Activated naive CD4-positive, alpha-beta T cell treated with anti-CD3 and anti-CD28 coated beads, Interleukin-2, amount 50 U/mL, for 24 hours (primary cell): ENCODE measurements at regions not wholly inside any gene's neighbourhood (a gene's known extent, or its start where the extent isn't known, plus 50 kb on each side); places are given as distances from the start of the nearest gene placed in this dataset.
A peak's percentile ranks its signal among the peaks of the same experiment; 100 is the strongest.

ENCODE experiments used
- H3K27ac Mint-ChIP-seq: one replicate; pipeline ENCODE4 v1.8.0; 2021; ENCODE audit warnings: mild to moderate bottlenecking, mixed read lengths
- H3K27me3 Mint-ChIP-seq: one replicate; pipeline ENCODE4 v1.8.0; 2021; ENCODE audit warnings: mixed read lengths
- H3K36me3 Mint-ChIP-seq: one replicate; pipeline ENCODE4 v1.8.0; 2021; ENCODE audit warnings: mixed read lengths
- H3K4me1 Mint-ChIP-seq: one replicate; pipeline ENCODE4 v1.8.0; 2021; ENCODE audit warnings: mixed read lengths
- H3K4me3 Mint-ChIP-seq: one replicate; pipeline ENCODE4 v1.8.0; 2021; ENCODE audit warnings: mild to moderate bottlenecking, mixed read lengths
- H3K9me3 Mint-ChIP-seq: one replicate; pipeline ENCODE4 v1.8.0; 2021; ENCODE audit warnings: mixed read lengths

- Mint-ChIP-seq H3K36me3 (peaks cover 1% of the 10 kb centered on the region), H3K27ac (no peak overlapping the region), H3K4me3 (no peak overlapping the region), H3K4me1 (peaks cover 10% of the 10 kb centered on the region), H3K27me3 (no peaks in the 10 kb centered on the region), H3K9me3 (no peaks in the 10 kb centered on the region)
Observed at GRCh38 chr2:8285081-8285480, 396.8 kb upstream of the ID2 start.

- Mint-ChIP-seq H3K4me1 (peaks cover 10% of the 10 kb centered on the region), H3K36me3 (peaks cover 1% of the 10 kb centered on the region), H3K9me3 (no peaks in the 10 kb centered on the region), H3K27me3 (no peaks in the 10 kb centered on the region), H3K4me3 (no peak overlapping the region), H3K27ac (no peak overlapping the region)
Observed at GRCh38 chr2:8285898-8286297, 396.0 kb upstream of the ID2 start.

GRCh38 chr2:8288206-8288605 lies 393.6 kb upstream of the ID2 start:
- H3K9me3 Mint-ChIP-seq: no peaks in the 10 kb centered on the region
- peaks cover 1% of the 10 kb centered on the region for H3K36me3 Mint-ChIP-seq
- H3K4me1 Mint-ChIP-seq: peaks cover 10% of the 10 kb centered on the region
- no peak overlapping the region for H3K27ac Mint-ChIP-seq
- H3K27me3 Mint-ChIP-seq: no peaks in the 10 kb centered on the region
- no peak overlapping the region for H3K4me3 Mint-ChIP-seq

- no peak overlapping the region for H3K4me3 Mint-ChIP-seq
- no peak overlapping the region for H3K27ac Mint-ChIP-seq
- H3K27me3 Mint-ChIP-seq: no peaks in the 10 kb centered on the region
- H3K36me3 Mint-ChIP-seq: peaks cover 1% of the 10 kb centered on the region
- no peaks in the 10 kb centered on the region for H3K9me3 Mint-ChIP-seq
- peaks cover 10% of the 10 kb centered on the region for H3K4me1 Mint-ChIP-seq
Observed at GRCh38 chr2:8289111-8289510, 392.7 kb upstream of the ID2 start.

DNA sequence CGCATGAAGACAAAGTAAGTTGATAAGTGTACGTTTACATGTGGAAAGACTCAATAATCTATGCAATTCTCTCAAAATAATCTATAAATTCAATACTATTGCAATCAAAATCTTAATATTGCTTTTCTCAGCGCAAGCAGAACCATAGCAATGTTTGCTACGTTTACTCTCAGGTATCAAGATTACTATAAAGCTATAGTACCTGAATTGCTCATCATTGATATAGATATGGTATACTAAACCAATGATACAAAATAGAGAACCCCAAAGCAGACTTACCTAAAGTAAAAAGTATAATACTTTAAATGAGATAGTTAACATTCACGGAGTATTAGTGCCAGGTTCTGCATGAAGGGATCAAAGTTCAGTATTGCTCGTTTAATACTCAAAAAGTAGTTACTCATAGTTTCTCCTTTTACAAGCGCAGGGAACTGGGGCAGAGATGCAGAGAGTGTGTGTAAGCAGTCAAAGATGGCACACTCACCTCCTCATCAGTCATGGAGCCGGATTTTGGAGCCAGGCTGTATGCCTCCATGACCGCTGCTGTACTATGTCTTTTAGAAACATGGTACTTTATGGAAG lies 391.0 kb upstream of the ID2 start:
- H3K4me3 Mint-ChIP-seq: no peak overlapping the region
- no peaks in the 10 kb centered on the region for H3K9me3 Mint-ChIP-seq
- peaks cover 1% of the 10 kb centered on the region for H3K36me3 Mint-ChIP-seq
- no peak overlapping the region for H3K27ac Mint-ChIP-seq
- no peaks in the 10 kb centered on the region for H3K27me3 Mint-ChIP-seq
- H3K4me1 Mint-ChIP-seq: peaks cover 10% of the 10 kb centered on the region

DNA sequence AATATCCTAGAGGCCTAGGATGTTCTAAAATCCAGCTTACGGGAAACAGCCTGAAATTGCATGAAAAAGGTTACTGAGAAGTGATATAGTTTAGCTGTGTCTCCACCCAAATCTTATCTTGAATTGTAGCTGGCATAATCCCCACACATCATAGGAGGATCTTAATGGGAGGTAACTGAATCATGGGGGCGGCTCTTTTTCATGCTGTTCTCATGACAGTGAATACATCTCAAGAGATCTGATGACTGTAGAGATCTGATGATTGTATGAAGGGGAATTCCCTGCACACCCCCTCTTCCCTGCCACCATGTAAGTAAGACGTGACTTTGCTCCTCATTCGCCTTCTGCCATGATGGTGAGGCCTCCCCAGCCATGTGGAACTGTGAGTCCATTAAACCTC lies 385.6 kb upstream of the ID2 start:
- peak overlapping the region; percentile 67 for H3K27ac Mint-ChIP-seq
- H3K9me3 Mint-ChIP-seq: no peaks in the 10 kb centered on the region
- H3K36me3 Mint-ChIP-seq: no peaks in the 10 kb centered on the region
- H3K4me1 Mint-ChIP-seq: peaks cover 21% of the 10 kb centered on the region
- H3K27me3 Mint-ChIP-seq: no peaks in the 10 kb centered on the region
- H3K4me3 Mint-ChIP-seq: no peak overlapping the region

- H3K4me1 Mint-ChIP-seq: peaks cover 34% of the 10 kb centered on the region
Observed at GRCh38 chr2:8297376-8298231, 384.3 kb upstream of the ID2 start.

DNA sequence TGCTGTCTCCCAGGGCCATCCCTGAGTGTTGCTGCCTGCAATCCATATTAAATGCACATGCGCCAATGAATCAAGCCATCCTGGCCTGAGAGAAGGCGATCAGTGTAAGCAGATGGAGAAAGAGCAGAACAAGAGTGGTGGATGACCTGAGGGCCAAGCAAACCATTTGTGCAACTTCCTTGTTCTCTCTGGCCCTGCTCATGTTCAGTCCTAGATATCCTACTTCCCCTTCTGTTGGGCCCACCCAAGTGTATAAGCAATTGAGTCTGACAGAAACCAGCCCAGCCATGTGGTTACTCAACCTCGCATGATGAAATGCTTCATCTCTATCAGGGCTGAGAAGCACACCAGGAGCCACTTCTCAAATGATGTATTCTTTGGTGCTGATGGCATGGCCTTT lies 383.1 kb upstream of the ID2 start:
- Mint-ChIP-seq H3K4me3 (no peak overlapping the region), H3K27me3 (no peaks in the 10 kb centered on the region), H3K27ac (no peak overlapping the region), H3K36me3 (no peaks in the 10 kb centered on the region), H3K9me3 (no peaks in the 10 kb centered on the region), H3K4me1 (peaks cover 46% of the 10 kb centered on the region)

More at GRCh38 chr2:8297376-8298231, 384.3 kb upstream of the ID2 start:
- Mint-ChIP-seq H3K9me3 (no peaks in the 10 kb centered on the region), H3K4me3 (no peak overlapping the region), H3K27ac (no peak overlapping the region), H3K27me3 (no peaks in the 10 kb centered on the region), H3K36me3 (no peaks in the 10 kb centered on the region)

- Mint-ChIP-seq H3K9me3 (no peaks in the 10 kb centered on the region), H3K4me1 (peaks cover 53% of the 10 kb centered on the region), H3K27me3 (no peaks in the 10 kb centered on the region), H3K4me3 (no peak overlapping the region), H3K36me3 (no peaks in the 10 kb centered on the region), H3K27ac (no peak overlapping the region)
Observed at GRCh38 chr2:8300216-8300615, 381.6 kb upstream of the ID2 start.

DNA sequence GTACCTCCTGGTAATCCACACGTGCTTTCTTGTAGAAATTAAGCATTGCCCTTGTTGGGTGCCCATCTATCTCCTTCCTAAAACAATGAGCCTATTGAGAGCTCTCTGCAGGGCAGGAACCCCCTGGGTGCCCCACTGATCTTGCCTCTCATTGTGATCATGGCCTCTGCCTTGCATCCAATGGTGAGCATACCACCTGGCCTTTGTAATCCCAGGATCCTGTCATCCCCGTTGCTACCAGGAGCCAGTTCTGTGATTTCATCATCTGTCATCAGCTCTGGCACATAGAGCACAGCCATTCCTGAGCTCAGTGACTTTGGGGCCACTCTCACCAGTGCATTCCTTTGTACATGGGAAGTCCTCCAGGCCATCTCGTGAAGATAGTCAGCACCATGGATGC lies 381.0 kb upstream of the ID2 start:
- Mint-ChIP-seq H3K9me3 (no peaks in the 10 kb centered on the region), H3K27ac (no peak overlapping the region), H3K36me3 (no peaks in the 10 kb centered on the region), H3K27me3 (no peaks in the 10 kb centered on the region), H3K4me3 (no peak overlapping the region), H3K4me1 (peaks cover 53% of the 10 kb centered on the region)

GRCh38 chr2:8303322-8303832 lies 378.5 kb upstream of the ID2 start:
- H3K4me3 Mint-ChIP-seq: peak overlapping the region; percentile 43

GRCh38 chr2:8304821-8305766 lies 376.8 kb upstream of the ID2 start:
- no peaks in the 10 kb centered on the region for H3K27me3 Mint-ChIP-seq
- no peak overlapping the region for H3K27ac Mint-ChIP-seq
- no peak overlapping the region for H3K4me3 Mint-ChIP-seq
- H3K4me1 Mint-ChIP-seq: peaks cover 51% of the 10 kb centered on the region
- H3K36me3 Mint-ChIP-seq: no peaks in the 10 kb centered on the region
- no peaks in the 10 kb centered on the region for H3K9me3 Mint-ChIP-seq

More at GRCh38 chr2:8303322-8303832, 378.5 kb upstream of the ID2 start:
- Mint-ChIP-seq H3K27ac (peak overlapping the region; percentile 30), H3K27me3 (no peaks in the 10 kb centered on the region), H3K9me3 (no peaks in the 10 kb centered on the region), H3K4me1 (peaks cover 45% of the 10 kb centered on the region), H3K36me3 (no peaks in the 10 kb centered on the region)

DNA sequence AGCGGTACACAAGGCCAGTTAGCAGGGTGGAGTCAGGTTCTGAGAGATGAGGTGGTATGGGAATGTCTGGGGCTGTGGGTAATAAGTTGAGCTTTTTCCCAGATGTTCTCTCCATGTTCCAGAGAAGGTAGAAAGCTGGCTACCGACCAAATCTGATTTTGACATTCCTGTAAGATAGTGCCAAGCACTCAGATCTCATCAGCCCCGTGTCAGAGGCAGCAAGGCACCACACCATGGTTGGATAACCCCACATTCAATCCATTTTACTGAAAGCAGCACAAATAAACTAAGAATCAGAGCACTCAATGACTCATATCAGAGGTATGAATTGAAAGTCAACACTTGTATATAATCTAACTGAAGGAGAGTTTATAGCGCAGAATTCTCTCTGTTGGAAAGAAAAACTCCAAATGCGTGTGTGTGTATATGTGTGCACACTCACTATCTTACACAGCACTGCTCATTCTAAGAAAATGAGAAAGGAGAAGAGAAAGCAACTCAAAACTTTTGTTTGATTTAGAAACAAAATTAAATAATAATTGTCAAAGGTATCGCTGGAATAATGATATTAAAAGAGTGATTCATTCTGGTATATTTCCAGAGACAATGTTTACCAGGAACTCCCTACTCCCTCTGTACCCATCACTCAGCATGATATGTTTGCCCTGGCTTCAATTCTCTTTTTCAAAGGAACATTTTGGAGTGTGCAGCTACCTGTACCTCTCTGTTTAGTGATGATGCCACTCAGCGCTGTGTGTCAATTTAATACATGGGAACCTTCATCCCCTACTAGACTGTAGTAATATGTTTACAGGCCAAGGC lies 375.1 kb upstream of the ID2 start:
- Mint-ChIP-seq H3K36me3 (no peaks in the 10 kb centered on the region), H3K27me3 (no peaks in the 10 kb centered on the region), H3K27ac (no peak overlapping the region), H3K9me3 (no peaks in the 10 kb centered on the region), H3K4me1 (peaks cover 49% of the 10 kb centered on the region), H3K4me3 (no peak overlapping the region)

- Mint-ChIP-seq H3K9me3 (no peaks in the 10 kb centered on the region), H3K36me3 (no peaks in the 10 kb centered on the region), H3K27ac (no peak overlapping the region), H3K4me3 (no peak overlapping the region), H3K27me3 (no peaks in the 10 kb centered on the region), H3K4me1 (peaks cover 46% of the 10 kb centered on the region)
Observed at GRCh38 chr2:8307606-8308180, 374.2 kb upstream of the ID2 start.
